ENCODE measurements at regions not wholly inside any gene's neighbourhood (a gene's known extent, or its start where the extent isn't known, plus 50 kb on each side); places are given as distances from the start of the nearest gene placed in this dataset.

GRCh38 chr7:89584896-89585295 is 569.4 kb upstream of the STEAP1 start:
- TF ChIP-seq POLR2A (IDR thresholded peaks at IDR 0.05) (no peak), CTCF (IDR thresholded peaks at IDR 0.05) (no peak)
